HG03159 (cell line): ENCODE measurements at regions not wholly inside any gene's neighbourhood (a gene's known extent, or its start where the extent isn't known, plus 50 kb on each side); places are given as distances from the start of the nearest gene placed in this dataset.

ENCODE experiments used
- ATAC-seq: cut with Tn5 transposase; IDR thresholded peaks from one replicate; pipeline ENCODE4 v1.9.1; 2021; ENCODE audit warnings: mild to moderate bottlenecking, moderate library complexity; ENCODE audit not compliant: unreplicated experiment

DNA sequence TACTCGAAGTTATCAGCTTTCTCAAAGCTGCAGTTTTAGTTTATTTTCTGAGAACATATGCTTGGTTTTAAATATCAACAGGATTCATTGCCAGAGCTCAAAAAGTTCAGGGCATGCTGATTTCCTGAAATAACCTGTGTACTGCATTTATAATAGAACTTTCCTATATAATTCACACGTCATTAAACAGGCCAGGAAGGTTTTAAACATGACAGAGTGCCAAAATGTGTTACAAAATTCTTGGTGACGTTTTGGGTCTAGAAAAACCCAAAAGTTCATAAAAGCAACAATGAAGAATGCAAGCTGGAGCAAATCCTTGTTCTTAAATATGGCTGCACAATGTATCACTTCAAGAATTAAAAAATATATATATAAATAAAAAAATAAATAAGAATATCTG lies 1139.1 kb downstream of the CDH11 start:
- ATAC-seq: no peak

DNA sequence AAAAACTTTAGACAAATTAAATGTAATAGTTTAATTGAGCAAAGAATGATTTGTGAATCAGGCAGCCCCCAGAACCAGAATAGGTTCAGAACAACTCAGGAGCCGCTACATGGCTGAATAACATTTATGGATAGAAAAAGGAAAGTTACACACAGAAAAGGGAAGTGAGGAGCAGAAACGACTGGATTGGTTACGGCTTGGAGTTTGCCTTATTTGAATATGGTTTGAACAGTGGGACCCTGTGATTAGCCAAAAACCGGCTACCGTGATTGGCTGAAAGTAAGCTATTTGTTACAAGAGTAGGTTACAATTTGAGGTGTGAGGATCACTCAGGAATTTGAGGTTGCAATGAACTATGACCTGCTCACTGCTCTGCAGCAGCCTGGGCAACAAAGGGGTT lies 1139.8 kb downstream of the CDH11 start:
- no peak for ATAC-seq

DNA sequence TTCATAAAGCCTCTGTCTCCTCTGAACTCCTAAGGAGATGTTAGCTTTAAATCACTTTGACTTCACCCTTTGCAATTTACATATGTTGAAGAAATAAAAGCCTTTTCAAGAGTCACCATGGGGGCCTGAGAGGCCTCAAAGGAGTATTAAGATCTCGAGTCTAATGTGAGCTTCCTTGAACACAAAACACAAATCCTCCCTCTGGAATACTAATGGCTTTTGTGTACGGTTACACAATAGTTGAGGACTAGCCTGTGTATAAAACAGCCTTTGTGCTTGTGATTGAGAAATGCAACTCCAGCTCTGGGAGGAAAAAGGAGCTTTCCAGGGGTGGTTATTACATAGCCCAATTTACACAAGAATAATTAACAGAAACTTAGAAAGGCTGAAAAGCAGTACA lies 1140.2 kb downstream of the CDH11 start:
- no peak for ATAC-seq

GRCh38 chr16:63980763-63981162 lies 1141.1 kb downstream of the CDH11 start:
- no peak for ATAC-seq

GRCh38 chr16:63978240-63978639 lies 1143.6 kb downstream of the CDH11 start:
- ATAC-seq: no peak

DNA sequence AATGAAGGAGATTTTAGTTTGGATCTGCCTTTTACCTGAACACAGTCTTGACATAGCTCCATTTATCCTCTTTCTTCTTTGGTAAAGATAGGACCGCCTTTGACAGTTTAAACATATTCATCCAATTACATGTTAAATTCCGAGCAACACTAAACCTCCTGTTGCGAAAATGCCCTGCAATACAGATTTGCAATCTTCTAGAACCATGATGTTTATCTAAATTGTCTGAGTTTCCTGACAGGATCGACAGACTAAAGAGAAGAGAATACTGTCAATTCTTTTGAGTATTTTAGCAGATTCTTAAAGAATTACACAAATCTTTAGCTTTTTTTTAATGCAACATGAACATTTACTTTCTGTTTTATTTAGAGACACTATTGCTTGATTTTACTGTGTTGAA lies 1145.5 kb downstream of the CDH11 start:
- no peak for ATAC-seq

- ATAC-seq: no peak
Observed at GRCh38 chr16:63975669-63976068, 1146.2 kb downstream of the CDH11 start.

GRCh38 chr16:63967966-63968365 lies 1153.9 kb downstream of the CDH11 start:
- ATAC-seq: no peak

DNA sequence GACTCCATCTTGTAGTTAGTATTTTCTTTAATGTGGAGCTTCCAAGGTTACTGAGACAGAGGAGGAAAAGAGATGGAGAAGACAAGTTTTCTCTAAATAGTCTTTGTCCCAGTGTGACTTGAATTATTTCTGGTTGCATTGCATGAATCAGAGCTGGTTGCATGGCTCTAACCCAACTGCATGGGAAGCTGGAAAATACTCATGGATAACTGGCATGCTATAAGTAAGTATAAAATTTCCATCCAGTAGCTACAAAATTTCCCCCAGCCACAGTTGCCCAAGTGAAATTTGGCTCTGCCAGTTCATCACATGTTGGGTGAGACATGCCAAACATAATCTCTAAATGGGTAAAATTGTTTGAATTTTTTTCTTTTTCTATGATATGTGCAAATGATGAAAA lies 1161.5 kb downstream of the CDH11 start:
- ATAC-seq: no peak

- no peak for ATAC-seq
Observed at GRCh38 chr16:63947022-63947421, 1174.8 kb downstream of the CDH11 start.

GRCh38 chr16:63945806-63946205 lies 1176.1 kb downstream of the CDH11 start:
- ATAC-seq: no peak

GRCh38 chr16:63943566-63943965 lies 1178.3 kb downstream of the CDH11 start:
- ATAC-seq: no peak

DNA sequence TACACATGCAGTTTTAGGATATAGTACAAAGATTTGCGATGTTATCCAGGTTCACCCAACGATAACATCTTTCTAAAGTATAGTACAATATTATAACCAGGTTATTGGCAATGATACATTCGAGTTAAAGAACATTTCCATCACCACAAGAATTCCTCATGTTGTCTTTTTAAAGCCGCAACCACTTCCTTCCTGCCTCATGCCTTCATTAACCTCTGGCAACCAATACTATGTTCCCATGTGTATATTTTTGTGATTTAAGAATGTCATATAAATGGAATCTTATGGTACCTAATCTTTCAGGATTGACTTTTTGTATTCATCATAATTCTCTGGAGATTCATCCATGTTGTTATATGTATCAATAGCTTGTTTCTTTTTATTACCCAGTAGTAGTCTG lies 1183.2 kb downstream of the CDH11 start:
- ATAC-seq: no peak

GRCh38 chr16:63933841-63934240 lies 1188.0 kb downstream of the CDH11 start:
- ATAC-seq: no peak

DNA sequence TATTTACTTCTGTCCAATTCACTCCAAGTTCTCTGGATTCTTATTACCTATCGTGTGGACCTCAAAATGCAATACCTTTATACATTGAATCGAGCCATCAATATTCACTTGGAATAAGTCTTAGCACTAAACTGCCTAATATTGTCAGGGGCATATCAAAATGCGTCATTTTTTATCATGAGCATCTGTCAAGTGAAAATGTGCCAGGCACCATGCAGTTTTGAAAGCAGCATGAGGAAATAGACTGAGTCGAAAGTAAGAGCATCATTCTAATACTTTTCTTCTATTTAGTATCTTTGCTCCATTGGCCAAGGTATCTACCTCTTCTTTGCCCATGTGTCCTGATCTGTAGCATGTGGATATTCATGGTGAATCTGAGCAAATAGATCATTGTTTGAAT lies 1193.4 kb downstream of the CDH11 start:
- no peak for ATAC-seq

DNA sequence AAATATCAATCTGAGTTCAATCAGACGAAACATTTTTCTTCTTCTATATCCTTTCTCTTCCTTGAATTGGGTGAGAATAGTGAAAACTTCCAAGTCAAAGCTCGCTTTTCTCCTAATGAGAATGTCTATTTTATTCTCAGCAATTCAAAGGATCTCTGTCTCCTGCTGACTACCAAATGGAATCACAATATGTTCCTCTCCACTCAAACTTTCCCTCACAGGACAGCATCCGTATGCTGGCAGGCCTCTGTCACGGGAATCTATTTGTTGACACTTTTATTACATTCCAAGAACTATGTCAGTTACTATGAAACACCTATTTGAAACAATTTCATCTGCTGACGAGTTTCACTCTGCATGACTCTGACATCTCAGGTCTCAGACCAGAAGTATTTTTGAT lies 1196.6 kb downstream of the CDH11 start:
- no peak for ATAC-seq

- ATAC-seq: no peak
Observed at GRCh38 chr16:63922560-63922959, 1199.3 kb downstream of the CDH11 start.

GRCh38 chr16:63921737-63922295 lies 1200.0 kb downstream of the CDH11 start:
- ATAC-seq: no peak

DNA sequence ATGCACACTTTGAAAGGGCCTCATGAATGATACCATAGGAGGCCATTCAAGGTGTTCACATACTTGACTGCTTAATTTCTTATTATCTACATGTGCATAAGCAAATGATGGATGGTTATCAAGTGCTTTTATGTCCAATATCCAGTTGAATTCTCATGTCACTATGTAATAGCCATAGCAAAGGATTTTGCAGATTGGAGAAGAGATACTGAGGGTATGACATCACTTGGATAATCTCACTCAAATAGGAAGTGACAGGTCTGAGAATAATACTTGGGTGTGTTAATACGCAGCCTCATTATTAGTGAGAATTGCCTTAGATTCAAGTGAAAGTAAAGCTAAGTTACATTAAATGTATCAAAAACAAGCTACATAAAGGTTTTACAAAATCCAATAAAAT lies 1208.6 kb downstream of the CDH11 start:
- no peak for ATAC-seq

- ATAC-seq: no peak
Observed at GRCh38 chr16:63907251-63907650, 1214.6 kb downstream of the CDH11 start.

DNA sequence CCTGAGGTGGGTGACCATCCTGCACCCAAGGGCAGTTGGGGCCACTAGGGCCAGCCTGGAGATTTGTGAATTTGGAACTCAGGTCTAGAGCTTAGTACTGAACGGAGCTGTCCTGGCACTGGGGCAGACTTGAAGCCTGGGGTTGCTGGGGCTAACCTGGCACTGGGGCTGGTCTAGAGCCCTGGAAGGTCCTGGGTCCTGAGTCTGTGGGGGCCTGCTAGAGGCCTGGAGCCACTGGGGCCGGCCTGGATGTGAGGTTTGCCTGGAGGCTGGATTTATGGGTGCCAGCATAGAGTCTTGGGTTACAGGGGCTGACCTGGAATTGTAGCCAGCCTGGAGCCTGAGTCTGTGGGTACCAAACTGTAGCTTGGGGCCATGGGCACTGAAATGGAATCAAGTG lies 1216.9 kb downstream of the CDH11 start:
- ATAC-seq: no peak

- no peak for ATAC-seq
Observed at GRCh38 chr16:63904182-63904581, 1217.7 kb downstream of the CDH11 start.

- ATAC-seq: no peak
Observed at GRCh38 chr16:63896383-63897109, 1225.3 kb downstream of the CDH11 start.
